ENCODE measurements at regions not wholly inside any gene's neighbourhood (a gene's known extent, or its start where the extent isn't known, plus 50 kb on each side); places are given as distances from the start of the nearest gene placed in this dataset.

DNA sequence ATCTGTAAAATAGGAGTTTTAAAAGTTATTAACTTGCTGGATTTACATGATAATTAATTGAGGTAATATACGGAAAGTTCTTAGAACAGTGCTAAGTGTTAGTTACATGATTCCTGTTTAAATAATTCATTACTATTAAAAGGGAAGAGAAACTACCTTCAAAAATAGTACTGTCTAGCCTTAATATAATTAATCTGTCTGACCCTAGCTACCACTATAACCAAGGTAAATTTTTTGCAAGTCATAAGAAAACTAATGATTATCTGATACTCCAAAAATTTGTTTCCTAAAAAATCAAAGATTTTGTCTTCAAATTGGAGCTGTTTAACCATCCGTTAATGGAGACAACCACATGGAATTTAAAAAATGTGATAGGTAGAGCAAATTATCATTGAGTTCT, 294.3 kb upstream of the FBXO33 start:
- TF ChIP-seq SIN3A (IDR thresholded peaks at IDR 0.05; ENCODE audit: borderline replicate concordance, insufficient read depth, low read length) (no peak), FOXP2 (optimal IDR thresholded peaks at IDR 0.05; ENCODE audit: borderline replicate concordance, extremely low read depth, extremely low read length, insufficient read depth) (no peak), TAF1 (IDR thresholded peaks at IDR 0.05; ENCODE audit: borderline replicate concordance, insufficient read depth, low read length) (no peak), POLR2AphosphoS5 (IDR thresholded peaks at IDR 0.05; ENCODE audit: low read depth, low read length) (no peak)
- TF ChIP-seq, protein P1, sequence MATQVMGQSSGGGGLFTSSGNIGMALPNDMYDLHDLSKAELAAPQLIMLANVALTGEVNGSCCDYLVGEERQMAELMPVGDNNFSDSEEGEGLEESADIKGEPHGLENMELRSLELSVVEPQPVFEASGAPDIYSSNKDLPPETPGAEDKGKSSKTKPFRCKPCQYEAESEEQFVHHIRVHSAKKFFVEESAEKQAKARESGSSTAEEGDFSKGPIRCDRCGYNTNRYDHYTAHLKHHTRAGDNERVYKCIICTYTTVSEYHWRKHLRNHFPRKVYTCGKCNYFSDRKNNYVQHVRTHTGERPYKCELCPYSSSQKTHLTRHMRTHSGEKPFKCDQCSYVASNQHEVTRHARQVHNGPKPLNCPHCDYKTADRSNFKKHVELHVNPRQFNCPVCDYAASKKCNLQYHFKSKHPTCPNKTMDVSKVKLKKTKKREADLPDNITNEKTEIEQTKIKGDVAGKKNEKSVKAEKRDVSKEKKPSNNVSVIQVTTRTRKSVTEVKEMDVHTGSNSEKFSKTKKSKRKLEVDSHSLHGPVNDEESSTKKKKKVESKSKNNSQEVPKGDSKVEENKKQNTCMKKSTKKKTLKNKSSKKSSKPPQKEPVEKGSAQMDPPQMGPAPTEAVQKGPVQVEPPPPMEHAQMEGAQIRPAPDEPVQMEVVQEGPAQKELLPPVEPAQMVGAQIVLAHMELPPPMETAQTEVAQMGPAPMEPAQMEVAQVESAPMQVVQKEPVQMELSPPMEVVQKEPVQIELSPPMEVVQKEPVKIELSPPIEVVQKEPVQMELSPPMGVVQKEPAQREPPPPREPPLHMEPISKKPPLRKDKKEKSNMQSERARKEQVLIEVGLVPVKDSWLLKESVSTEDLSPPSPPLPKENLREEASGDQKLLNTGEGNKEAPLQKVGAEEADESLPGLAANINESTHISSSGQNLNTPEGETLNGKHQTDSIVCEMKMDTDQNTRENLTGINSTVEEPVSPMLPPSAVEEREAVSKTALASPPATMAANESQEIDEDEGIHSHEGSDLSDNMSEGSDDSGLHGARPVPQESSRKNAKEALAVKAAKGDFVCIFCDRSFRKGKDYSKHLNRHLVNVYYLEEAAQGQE (IDR thresholded peaks at IDR 0.05; ENCODE audit: insufficient read depth in 1 of 2, low read depth in 2 of 2, low read length in 2 of 2) = no peak

DNA sequence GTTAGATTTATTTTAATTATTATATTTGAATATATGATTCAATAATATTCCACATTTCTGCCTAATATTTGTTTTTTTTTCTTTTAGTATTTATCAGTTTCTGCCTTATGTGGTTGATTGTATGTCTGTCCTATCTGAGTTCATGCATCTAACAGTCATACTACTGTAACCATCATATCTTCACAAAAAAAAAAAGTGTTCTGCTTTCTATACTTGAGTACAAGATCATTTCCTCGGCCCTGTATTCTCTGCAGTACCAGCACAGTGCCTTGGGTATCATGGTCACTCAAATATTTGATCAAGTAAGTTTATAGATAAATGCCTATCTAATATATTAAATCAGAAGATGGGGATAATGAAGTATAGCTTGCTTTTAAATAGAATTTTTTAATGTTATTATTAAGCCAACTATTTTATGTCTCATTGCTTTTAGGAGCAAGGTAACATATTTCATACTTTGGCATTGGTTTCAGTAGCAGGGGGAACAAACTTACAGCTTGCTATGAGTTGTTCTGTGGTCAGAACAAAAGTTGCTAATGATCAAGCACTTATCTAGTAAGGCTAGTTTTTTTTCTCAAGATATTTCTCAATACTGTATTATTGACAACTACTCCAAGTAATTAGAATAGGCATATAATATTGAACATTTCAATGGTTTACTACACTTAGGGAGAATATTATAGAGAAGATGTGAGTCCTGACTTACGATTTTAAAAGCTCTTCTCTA, 290.5 kb upstream of the FBXO33 start:
- TF ChIP-seq TAF1 (IDR thresholded peaks at IDR 0.05; ENCODE audit: borderline replicate concordance, insufficient read depth, low read length) = no peak
- no peak for TF ChIP-seq FOXP2 (optimal IDR thresholded peaks at IDR 0.05; ENCODE audit: borderline replicate concordance, extremely low read depth, extremely low read length, insufficient read depth)
- no peak for TF ChIP-seq SIN3A (IDR thresholded peaks at IDR 0.05; ENCODE audit: borderline replicate concordance, insufficient read depth, low read length)
- TF ChIP-seq, protein P1 (IDR thresholded peaks at IDR 0.05; ENCODE audit: insufficient read depth in 1 of 2, low read depth in 2 of 2, low read length in 2 of 2) = no peak
- TF ChIP-seq POLR2AphosphoS5 (IDR thresholded peaks at IDR 0.05; ENCODE audit: low read depth, low read length) = no peak

DNA sequence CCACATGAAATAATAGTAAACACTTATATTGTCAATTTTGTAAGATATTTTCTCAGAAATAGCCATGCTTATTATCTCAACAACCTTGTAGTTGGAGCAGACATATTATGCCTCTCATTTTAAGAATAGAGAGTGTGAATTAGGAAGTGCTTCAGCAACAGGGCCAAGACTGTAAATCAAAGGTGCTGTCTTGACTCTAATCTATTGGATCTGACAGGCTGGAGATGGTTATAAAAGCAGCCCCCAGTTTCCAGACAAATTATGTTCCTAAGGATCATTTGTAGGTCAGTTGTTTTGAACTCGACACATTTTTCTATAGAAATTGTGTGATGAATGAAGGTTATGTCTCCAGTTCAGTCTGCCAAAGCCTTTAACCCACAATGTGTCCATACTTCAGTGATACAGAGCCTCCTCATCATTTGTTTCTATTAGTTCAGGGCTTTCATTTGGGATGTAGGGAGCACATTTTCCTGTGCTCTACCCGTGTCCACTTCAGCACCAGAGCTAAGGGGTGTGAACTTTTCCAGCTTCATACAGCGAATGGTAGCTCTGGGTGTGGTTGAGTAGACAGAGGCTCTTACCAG, 284.8 kb upstream of the FBXO33 start:
- TF ChIP-seq SIN3A (IDR thresholded peaks at IDR 0.05; ENCODE audit: borderline replicate concordance, insufficient read depth, low read length) (no peak), FOXP2 (optimal IDR thresholded peaks at IDR 0.05; ENCODE audit: borderline replicate concordance, extremely low read depth, extremely low read length, insufficient read depth) (no peak), TAF1 (IDR thresholded peaks at IDR 0.05; ENCODE audit: borderline replicate concordance, insufficient read depth, low read length) (no peak), POLR2AphosphoS5 (IDR thresholded peaks at IDR 0.05; ENCODE audit: low read depth, low read length) (no peak)
- TF ChIP-seq, protein P1 (IDR thresholded peaks at IDR 0.05; ENCODE audit: insufficient read depth in 1 of 2, low read depth in 2 of 2, low read length in 2 of 2) = no peak

DNA sequence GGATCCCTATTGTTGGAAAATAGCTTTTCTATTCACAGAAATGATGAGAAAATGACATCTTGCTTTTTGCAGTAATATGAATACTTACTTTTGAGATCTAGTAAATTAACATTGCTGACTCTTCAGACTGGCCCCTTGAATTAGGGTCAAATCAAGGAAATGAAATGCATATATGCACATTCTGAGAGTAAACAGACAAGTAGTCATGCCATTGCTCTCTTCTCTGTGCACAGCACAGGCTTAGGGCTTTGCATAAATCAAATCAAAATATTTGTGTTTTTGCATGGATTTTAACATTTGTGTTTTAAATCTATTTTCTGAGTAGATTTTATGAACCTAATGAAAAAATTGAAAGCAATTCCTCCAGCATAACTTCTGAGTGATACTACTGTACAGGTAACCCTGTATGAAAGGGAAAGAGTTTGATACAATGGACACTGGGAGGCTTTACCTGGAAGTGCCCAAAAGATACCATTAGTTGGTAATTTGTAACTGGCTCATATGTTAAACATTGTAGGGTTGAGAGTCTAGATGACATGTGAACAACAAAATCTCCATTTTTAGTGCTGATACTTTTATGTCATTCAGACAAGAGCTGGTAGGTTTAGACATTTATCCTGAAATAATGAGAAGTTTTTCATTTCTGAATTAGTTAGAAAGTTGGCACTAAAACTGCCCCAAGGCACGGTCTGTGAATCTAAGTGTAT, 280.2 kb upstream of the FBXO33 start:
- TF ChIP-seq FOXP2 (optimal IDR thresholded peaks at IDR 0.05; ENCODE audit: borderline replicate concordance, extremely low read depth, extremely low read length, insufficient read depth) (no peak), SIN3A (IDR thresholded peaks at IDR 0.05; ENCODE audit: borderline replicate concordance, insufficient read depth, low read length) (no peak), TAF1 (IDR thresholded peaks at IDR 0.05; ENCODE audit: borderline replicate concordance, insufficient read depth, low read length) (no peak), POLR2AphosphoS5 (IDR thresholded peaks at IDR 0.05; ENCODE audit: low read depth, low read length) (no peak)
- TF ChIP-seq, protein P1 (IDR thresholded peaks at IDR 0.05; ENCODE audit: insufficient read depth in 1 of 2, low read depth in 2 of 2, low read length in 2 of 2) = no peak

All from PFSK-1 (cell line).